ENCODE measurements at regions not wholly inside any gene's neighbourhood (a gene's known extent, or its start where the extent isn't known, plus 50 kb on each side); places are given as distances from the start of the nearest gene placed in this dataset.

- no peak for TF ChIP-seq POLR2A (IDR thresholded peaks at IDR 0.05)
- no peak for TF ChIP-seq CTCF (IDR thresholded peaks at IDR 0.05)
These were observed 214.7 kb downstream of the CHRM3 start for GRCh38 chr1:239601108-239601507.

Data from breast epithelium (tissue), 3 donors.